Keratinocyte (primary cell): ENCODE measurements at regions not wholly inside any gene's neighbourhood (a gene's known extent, or its start where the extent isn't known, plus 50 kb on each side); places are given as distances from the start of the nearest gene placed in this dataset.

Experiments
- DNase-seq: peaks from one replicate; pipeline ENCODE4 v3.0.0-alpha.2; 2011; ENCODE audit warnings: low read depth, missing footprints, low spot score
- FAIRE-seq: peaks from 2 replicates; lab custom pipeline; 2011; peaks lifted over from hg19 to GRCh38; lab: Jason Lieb, UNC
- H2AFZ ChIP-seq: 2 replicates; pipeline ENCODE4 v1.6.0; 2012; ENCODE audit warnings: low read length, control low read depth, inconsistent platforms; ENCODE audit not compliant: control insufficient read depth
- H3K27ac ChIP-seq: 2 replicates; pipeline ENCODE4 v1.5.1; 2011; ENCODE audit warnings: low read length; ENCODE audit not compliant: control insufficient read depth, insufficient read depth
- H3K27me3 ChIP-seq: 3 replicates; pipeline ENCODE4 v1.6.0; 2011; ENCODE audit warnings: low read length; ENCODE audit not compliant: control insufficient read depth, insufficient read depth; ENCODE audit errors: extremely low read depth
- H3K36me3 ChIP-seq, 2 experiments: 2 replicates in 1 of 2; 3 replicates in 1 of 2; pipeline ENCODE4 v1.5.1; 2011; ENCODE audit warnings: low read length in 2 of 2, mild to moderate bottlenecking in 1 of 2; ENCODE audit not compliant: control insufficient read depth in 2 of 2, insufficient read depth in 2 of 2; ENCODE audit errors: extremely low read depth in 1 of 2
- H3K4me1 ChIP-seq: 3 replicates; pipeline ENCODE4 v1.5.1; 2011; ENCODE audit warnings: low read length; ENCODE audit not compliant: control insufficient read depth, insufficient read depth; ENCODE audit errors: extremely low read depth
- H3K4me2 ChIP-seq: 3 replicates; pipeline ENCODE4 v1.6.0; 2011; ENCODE audit warnings: low read depth, low read length; ENCODE audit not compliant: control insufficient read depth, insufficient read depth; ENCODE audit errors: extremely low read depth
- H3K4me3 ChIP-seq, 3 experiments: fragments of 200-600 bp in 1 of 3; sonication (generic) in 1 of 3; 2 replicates in 2 of 3; 3 replicates in 1 of 3; pipeline ENCODE4 v1.5.1; 2011 to 2016; ENCODE audit warnings: low read length in 3 of 3, mild to moderate bottlenecking in 3 of 3, control low read depth in 2 of 3, inconsistent platforms in 1 of 3, low read depth in 1 of 3, mixed read lengths in 1 of 3, mixed run types in 1 of 3, moderate library complexity in 1 of 3; ENCODE audit not compliant: control insufficient read depth in 2 of 3, insufficient read depth in 2 of 3; ENCODE audit errors: extremely low read depth in 1 of 3
- H3K79me2 ChIP-seq: 2 replicates; pipeline ENCODE4 v1.6.0; 2012; ENCODE audit warnings: low read length; ENCODE audit not compliant: control insufficient read depth, insufficient read depth
- H3K9ac ChIP-seq: 3 replicates; pipeline ENCODE4 v1.6.0; 2011; ENCODE audit warnings: low read length; ENCODE audit not compliant: control insufficient read depth, insufficient read depth; ENCODE audit errors: extremely low read depth
- H3K9me1 ChIP-seq: 3 replicates; pipeline ENCODE4 v1.6.0; 2011; ENCODE audit warnings: low read length; ENCODE audit not compliant: control insufficient read depth, insufficient read depth; ENCODE audit errors: extremely low read depth
- H3K9me3 ChIP-seq: 2 replicates; pipeline ENCODE4 v1.5.1; 2012; ENCODE audit warnings: low read depth, low read length; ENCODE audit not compliant: control insufficient read depth
- H4K20me1 ChIP-seq: 3 replicates; pipeline ENCODE4 v1.6.0; 2011; ENCODE audit warnings: low read length; ENCODE audit not compliant: control insufficient read depth, insufficient read depth; ENCODE audit errors: extremely low read depth
- EZH2 ChIP-seq: IDR thresholded peaks from one replicate; pipeline ENCODE4 v1.6.1; 2012; ENCODE audit warnings: inconsistent platforms, mild to moderate bottlenecking, low read length, moderate library complexity
- dilution Hi-C: fragments of 300-500 bp; cut with MboI; formaldehyde crosslinking; loops from one replicate; pipeline ENCODE4 v1.7.0; 2020; ENCODE audit warnings: low sequenced_read_pairs; ENCODE audit not compliant: extremely low pct_ligation_motif_present
- TF ChIP-seq, protein P1 (sequence below), 3 experiments: IDR thresholded peaks in 1 of 3; conservative IDR thresholded peaks in 1 of 3; optimal IDR thresholded peaks in 1 of 3; 2 replicates in 2 of 3; 3 replicates in 1 of 3; pipeline versions ENCODE3 to v1.5.1; 2011; ENCODE audit warnings: low read length in 3 of 3, mild to moderate bottlenecking in 3 of 3, moderate library complexity in 2 of 3, control low read depth in 1 of 3, inconsistent platforms in 1 of 3; ENCODE audit not compliant: insufficient read depth in 2 of 3; ENCODE audit errors: extremely low read depth in 1 of 3

DNA sequence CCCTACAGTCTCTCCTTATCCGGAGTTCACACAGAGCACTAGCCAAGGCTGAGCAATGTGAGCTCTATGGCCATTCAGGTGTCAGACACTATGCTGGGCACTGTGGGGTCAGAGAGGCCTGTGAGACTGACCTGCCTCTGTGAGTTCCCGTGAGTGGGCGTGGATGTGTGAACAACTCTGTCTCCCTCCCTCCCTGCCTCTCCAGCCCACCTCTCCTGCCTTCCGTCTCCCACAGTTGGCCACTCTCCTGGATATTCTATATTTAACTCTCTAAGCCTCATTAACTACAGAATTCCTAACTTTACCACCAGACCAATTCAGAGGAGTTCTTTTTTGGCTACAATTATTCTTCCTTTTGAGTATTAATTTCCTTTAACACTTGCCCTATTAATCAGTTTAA, 191.6 kb upstream of the NCAM1 start:
- TF ChIP-seq, protein P1, sequence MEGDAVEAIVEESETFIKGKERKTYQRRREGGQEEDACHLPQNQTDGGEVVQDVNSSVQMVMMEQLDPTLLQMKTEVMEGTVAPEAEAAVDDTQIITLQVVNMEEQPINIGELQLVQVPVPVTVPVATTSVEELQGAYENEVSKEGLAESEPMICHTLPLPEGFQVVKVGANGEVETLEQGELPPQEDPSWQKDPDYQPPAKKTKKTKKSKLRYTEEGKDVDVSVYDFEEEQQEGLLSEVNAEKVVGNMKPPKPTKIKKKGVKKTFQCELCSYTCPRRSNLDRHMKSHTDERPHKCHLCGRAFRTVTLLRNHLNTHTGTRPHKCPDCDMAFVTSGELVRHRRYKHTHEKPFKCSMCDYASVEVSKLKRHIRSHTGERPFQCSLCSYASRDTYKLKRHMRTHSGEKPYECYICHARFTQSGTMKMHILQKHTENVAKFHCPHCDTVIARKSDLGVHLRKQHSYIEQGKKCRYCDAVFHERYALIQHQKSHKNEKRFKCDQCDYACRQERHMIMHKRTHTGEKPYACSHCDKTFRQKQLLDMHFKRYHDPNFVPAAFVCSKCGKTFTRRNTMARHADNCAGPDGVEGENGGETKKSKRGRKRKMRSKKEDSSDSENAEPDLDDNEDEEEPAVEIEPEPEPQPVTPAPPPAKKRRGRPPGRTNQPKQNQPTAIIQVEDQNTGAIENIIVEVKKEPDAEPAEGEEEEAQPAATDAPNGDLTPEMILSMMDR (optimal IDR thresholded peaks at IDR 0.05 in 1 of 3, IDR thresholded peaks at IDR 0.05 in 1 of 3, conservative IDR thresholded peaks at IDR 0.05 in 1 of 3; ENCODE audit: extremely low read depth in 1 of 3, insufficient read depth in 2 of 3, low read length in 3 of 3): no peak
- TF ChIP-seq EZH2: no peak
- FAIRE-seq (no peak), DNase-seq (no peak)
- no peaks in the 10 kb centered on the region for H4K20me1 ChIP-seq
- H3K4me3 ChIP-seq: no peak overlapping the region
- H3K9ac ChIP-seq: no peak overlapping the region
- dilution Hi-C loops: no loop called here
- H3K79me2 ChIP-seq: no peaks in the 10 kb centered on the region
- H3K27ac ChIP-seq: no peak overlapping the region
- H3K9me1 ChIP-seq: no peaks in the 10 kb centered on the region
- H3K4me2 ChIP-seq: no peak overlapping the region
- H3K4me1 ChIP-seq: no peaks in the 10 kb centered on the region
- no peaks in the 10 kb centered on the region for H3K36me3 ChIP-seq
- H2AFZ ChIP-seq: no peak overlapping the region
- H3K27me3 ChIP-seq: no peaks in the 10 kb centered on the region
- no peaks in the 10 kb centered on the region for H3K9me3 ChIP-seq

- TF ChIP-seq EZH2: no peak
- TF ChIP-seq, protein P1 (optimal IDR thresholded peaks at IDR 0.05 in 1 of 3, IDR thresholded peaks at IDR 0.05 in 1 of 3, conservative IDR thresholded peaks at IDR 0.05 in 1 of 3; ENCODE audit: extremely low read depth in 1 of 3, insufficient read depth in 2 of 3, low read length in 3 of 3): no peak
- H3K4me3 ChIP-seq: no peak overlapping the region
- H3K9me3 ChIP-seq: no peaks in the 10 kb centered on the region
- no peaks in the 10 kb centered on the region for H3K27me3 ChIP-seq
- no peak for FAIRE-seq
- H2AFZ ChIP-seq: no peak overlapping the region
- no peak for DNase-seq
- no peaks in the 10 kb centered on the region for H3K9me1 ChIP-seq
- no peaks in the 10 kb centered on the region for H3K4me1 ChIP-seq
- no peaks in the 10 kb centered on the region for H3K79me2 ChIP-seq
- dilution Hi-C loops: no loop called here
- no peaks in the 10 kb centered on the region for H3K36me3 ChIP-seq
- no peak overlapping the region for H3K4me2 ChIP-seq
- H3K27ac ChIP-seq: no peak overlapping the region
- no peak overlapping the region for H3K9ac ChIP-seq
- H4K20me1 ChIP-seq: no peaks in the 10 kb centered on the region
Observed at GRCh38 chr11:112770033-112770432, 191.2 kb upstream of the NCAM1 start.
